ENCODE measurements at regions not wholly inside any gene's neighbourhood (a gene's known extent, or its start where the extent isn't known, plus 50 kb on each side); places are given as distances from the start of the nearest gene placed in this dataset.

GRCh38 chr18:24930478-24930877 lies 421.5 kb downstream of the ZNF521 start:
- no peaks in the 10 kb centered on the region for H3K36me3 ChIP-seq (ENCODE audit: control insufficient read depth in 4 of 4, insufficient read depth in 4 of 4, low read length in 4 of 4)
- no peak overlapping the region for H3K4me3 ChIP-seq
- H3K27me3 ChIP-seq (ENCODE audit: control insufficient read depth in 3 of 3, insufficient read depth in 3 of 3, low read length in 2 of 3), result no peaks in the 10 kb centered on the region
- WGBS, 2 donors, result 68 to 82% methylated on average over 2 of the region's 2 CpGs
- TF ChIP-seq CTCF (IDR thresholded peaks at IDR 0.05; ENCODE audit: control extremely low read depth, extremely low read depth), result no peak
- peaks cover 0 to 7% (median 0%) of the 10 kb centered on the region in 5 donors for H3K4me1 ChIP-seq (ENCODE audit: control insufficient read depth in 5 of 5, insufficient read depth in 5 of 5, low read length in 5 of 5)
- peaks cover 0 to 4% (median 0%) of the 10 kb centered on the region in 4 donors for H3K9me3 ChIP-seq (ENCODE audit: control insufficient read depth in 4 of 4, insufficient read depth in 3 of 4, low read length in 3 of 4)
- H3K27ac ChIP-seq (ENCODE audit: low read depth in 1 of 2, low read length in 1 of 2), result no peak overlapping the region
- ATAC-seq (ENCODE audit: insufficient read depth, low FRiP score), result no peak
- DNase-seq, result no peak
- no peak overlapping the region for H3K9ac ChIP-seq (ENCODE audit: insufficient read depth in 1 of 2, low read length in 2 of 2)

- no peak overlapping the region for H3K27ac ChIP-seq (ENCODE audit: low read depth in 1 of 2, low read length in 1 of 2)
- no peak for TF ChIP-seq CTCF (IDR thresholded peaks at IDR 0.05; ENCODE audit: control extremely low read depth, extremely low read depth)
- H3K27me3 ChIP-seq (ENCODE audit: control insufficient read depth in 3 of 3, insufficient read depth in 3 of 3, low read length in 2 of 3), result no peaks in the 10 kb centered on the region
- no peak for ATAC-seq (ENCODE audit: insufficient read depth, low FRiP score)
- 46 to 60% methylated on average over 6 of the region's 6 CpGs for WGBS, 2 donors
- DNase-seq, result peak; percentile 27 to 57 (median 39)
- peaks cover 0 to under 1% (median 0%) of the 10 kb centered on the region in 4 donors for H3K9me3 ChIP-seq (ENCODE audit: control insufficient read depth in 4 of 4, insufficient read depth in 3 of 4, low read length in 3 of 4)
- H3K4me3 ChIP-seq, result no peak overlapping the region
- no peak overlapping the region for H3K9ac ChIP-seq (ENCODE audit: insufficient read depth in 1 of 2, low read length in 2 of 2)
- peaks cover 0 to 7% (median 0%) of the 10 kb centered on the region in 5 donors for H3K4me1 ChIP-seq (ENCODE audit: control insufficient read depth in 5 of 5, insufficient read depth in 5 of 5, low read length in 5 of 5)
- H3K36me3 ChIP-seq (ENCODE audit: control insufficient read depth in 4 of 4, insufficient read depth in 4 of 4, low read length in 4 of 4), result no peaks in the 10 kb centered on the region
Measured at GRCh38 chr18:24930971-24931370, 421.0 kb downstream of the ZNF521 start.

GRCh38 chr18:24933345-24933744 lies 418.6 kb downstream of the ZNF521 start:
- Histone ChIP-seq H3K4me3 (no peak overlapping the region), H3K27me3 (ENCODE audit: control insufficient read depth in 3 of 3, insufficient read depth in 3 of 3, low read length in 2 of 3) (no peaks in the 10 kb centered on the region), H3K9ac (ENCODE audit: insufficient read depth in 1 of 2, low read length in 2 of 2) (no peak overlapping the region), H3K36me3 (ENCODE audit: control insufficient read depth in 4 of 4, insufficient read depth in 4 of 4, low read length in 4 of 4) (no peaks in the 10 kb centered on the region), H3K4me1 (ENCODE audit: control insufficient read depth in 5 of 5, insufficient read depth in 5 of 5, low read length in 5 of 5) (peaks cover 0 to 7% (median 0%) of the 10 kb centered on the region in 5 donors), H3K9me3 (ENCODE audit: control insufficient read depth in 4 of 4, insufficient read depth in 3 of 4, low read length in 3 of 4) (no peaks in the 10 kb centered on the region), H3K27ac (ENCODE audit: low read depth in 1 of 2, low read length in 1 of 2) (no peak overlapping the region)
- no peak for TF ChIP-seq CTCF (IDR thresholded peaks at IDR 0.05; ENCODE audit: control extremely low read depth, extremely low read depth)
- 97 to 98% methylated on average over 3 of the region's 3 CpGs for WGBS, 2 donors
- ATAC-seq (ENCODE audit: insufficient read depth, low FRiP score), result no peak
- no peak for DNase-seq

- H3K9me3 ChIP-seq (ENCODE audit: control insufficient read depth in 4 of 4, insufficient read depth in 3 of 4, low read length in 3 of 4), result no peaks in the 10 kb centered on the region
- peaks cover 0 to 7% (median 0%) of the 10 kb centered on the region in 5 donors for H3K4me1 ChIP-seq (ENCODE audit: control insufficient read depth in 5 of 5, insufficient read depth in 5 of 5, low read length in 5 of 5)
- ATAC-seq (ENCODE audit: insufficient read depth, low FRiP score) (no peak), DNase-seq (no peak)
- WGBS, 2 donors, result 89 to 90% methylated on average over 7 of the region's 7 CpGs
- no peak overlapping the region for H3K9ac ChIP-seq (ENCODE audit: insufficient read depth in 1 of 2, low read length in 2 of 2)
- no peaks in the 10 kb centered on the region for H3K27me3 ChIP-seq (ENCODE audit: control insufficient read depth in 3 of 3, insufficient read depth in 3 of 3, low read length in 2 of 3)
- H3K4me3 ChIP-seq, result no peak overlapping the region
- H3K27ac ChIP-seq (ENCODE audit: low read depth in 1 of 2, low read length in 1 of 2), result no peak overlapping the region
- no peaks in the 10 kb centered on the region for H3K36me3 ChIP-seq (ENCODE audit: control insufficient read depth in 4 of 4, insufficient read depth in 4 of 4, low read length in 4 of 4)
- no peak for TF ChIP-seq CTCF (IDR thresholded peaks at IDR 0.05; ENCODE audit: control extremely low read depth, extremely low read depth)
Measured at GRCh38 chr18:24934258-24934932, 417.6 kb downstream of the ZNF521 start.
